ENCODE measurements at regions not wholly inside any gene's neighbourhood (a gene's known extent, or its start where the extent isn't known, plus 50 kb on each side); places are given as distances from the start of the nearest gene placed in this dataset.
A peak's percentile ranks its signal among the peaks of the same experiment; 100 is the strongest.

DNA sequence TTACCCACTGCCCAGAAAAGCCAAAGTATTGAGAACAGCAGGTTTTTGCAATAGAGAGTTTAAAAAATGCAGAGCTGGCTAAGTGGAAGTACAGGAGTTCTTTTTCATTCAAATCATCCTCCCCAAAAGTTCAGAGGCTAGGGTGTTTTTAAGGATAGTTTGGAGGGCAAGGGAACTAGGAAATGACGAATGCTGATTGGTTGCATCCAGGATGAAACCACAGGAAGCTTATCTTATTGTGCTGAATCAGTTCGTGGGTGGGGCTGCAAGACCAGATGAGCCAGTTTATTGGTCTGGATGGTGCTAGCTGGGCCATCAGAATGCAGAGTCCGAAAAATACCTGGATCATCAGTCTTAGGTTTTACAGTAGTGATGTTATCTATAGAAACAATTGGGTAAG lies 1427.1 kb downstream of the LRRC4C start:
- H3K27me3 ChIP-seq, result no peaks in the 10 kb centered on the region
- 72 to 77% methylated on average over 3 of the region's 3 CpGs for WGBS, 2 donors
- no peaks in the 10 kb centered on the region for H3K9me3 ChIP-seq
- TF ChIP-seq CTCF (IDR thresholded peaks at IDR 0.05) (no peak), POLR2A (IDR thresholded peaks at IDR 0.05) (no peak)
- intact Hi-C loops (cut with DNase I), result no loop called here
- no peak overlapping the region for H3K27ac ChIP-seq
- no peak for DNase-seq
- no peak overlapping the region for H3K4me3 ChIP-seq (replicated peaks in 1 of 3)
- peaks cover 3% of the 10 kb centered on the region in 2 donors for H3K4me1 ChIP-seq
- no peaks in the 10 kb centered on the region for H3K36me3 ChIP-seq

DNA sequence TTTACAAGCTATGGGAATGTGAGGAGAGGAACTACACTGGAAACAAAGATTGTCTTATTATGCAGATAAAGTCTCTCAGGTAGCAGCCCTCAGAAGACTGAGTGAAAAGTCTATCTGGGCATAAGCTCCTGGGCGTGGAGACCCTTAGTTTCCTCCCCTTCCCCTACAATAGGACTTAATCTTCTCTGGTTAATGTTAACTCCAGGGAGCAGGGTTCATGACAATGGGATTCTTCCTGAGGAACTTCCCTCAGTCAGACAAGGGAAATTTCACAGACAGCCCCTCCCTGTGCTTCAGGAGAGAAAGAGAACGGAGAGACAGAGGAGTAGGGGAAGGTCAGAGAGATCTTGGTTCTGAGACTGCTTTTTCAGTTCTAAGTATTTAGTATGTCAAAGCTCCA lies 1428.6 kb downstream of the LRRC4C start:
- intact Hi-C loops (cut with DNase I), result no loop called here
- TF ChIP-seq CTCF (IDR thresholded peaks at IDR 0.05) (no peak), POLR2A (IDR thresholded peaks at IDR 0.05) (no peak)
- WGBS, 2 donors, result 70 to 72% methylated on average over 2 of the region's 2 CpGs

GRCh38 chr11:40029391-40029790 lies 1430.1 kb downstream of the LRRC4C start:
- Histone ChIP-seq H3K27me3 (no peaks in the 10 kb centered on the region), H3K4me3 (replicated peaks in 1 of 3) (no peak overlapping the region), H3K9me3 (no peaks in the 10 kb centered on the region), H3K4me1 (peaks cover 3% of the 10 kb centered on the region in 2 donors), H3K36me3 (no peaks in the 10 kb centered on the region), H3K27ac (peak overlapping the region in 1 of 3 donors; percentile 30)
- intact Hi-C loops (cut with DNase I), result no loop called here
- 67 to 76% methylated on average over 13 of the region's 13 CpGs for WGBS, 2 donors
- TF ChIP-seq POLR2A (IDR thresholded peaks at IDR 0.05), result no peak
- no peak for TF ChIP-seq CTCF (IDR thresholded peaks at IDR 0.05)
- peak; percentile 2 to 7 for DNase-seq

More for the DNA sequence above, 1428.6 kb downstream of the LRRC4C start:
- Histone ChIP-seq H3K9me3 (no peaks in the 10 kb centered on the region), H3K27ac (no peak overlapping the region), H3K4me1 (peaks cover 3% of the 10 kb centered on the region in 2 donors), H3K36me3 (no peaks in the 10 kb centered on the region), H3K4me3 (replicated peaks in 1 of 3) (no peak overlapping the region), H3K27me3 (no peaks in the 10 kb centered on the region)
- no peak for DNase-seq

GRCh38 chr11:40027720-40028119 lies 1431.7 kb downstream of the LRRC4C start:
- no peak for TF ChIP-seq CTCF (IDR thresholded peaks at IDR 0.05)
- no peaks in the 10 kb centered on the region for H3K9me3 ChIP-seq

GRCh38 chr11:40023724-40024123 lies 1435.7 kb downstream of the LRRC4C start:
- intact Hi-C loops (cut with DNase I), result no loop called here
- H3K36me3 ChIP-seq, result no peaks in the 10 kb centered on the region
- H3K27ac ChIP-seq, result no peak overlapping the region
- no peaks in the 10 kb centered on the region for H3K27me3 ChIP-seq
- TF ChIP-seq CTCF (IDR thresholded peaks at IDR 0.05), result no peak
- no peak for TF ChIP-seq POLR2A (IDR thresholded peaks at IDR 0.05)
- DNase-seq, result no peak
- no peak overlapping the region for H3K4me3 ChIP-seq (replicated peaks in 1 of 3)
- peaks cover 1% of the 10 kb centered on the region in 2 donors for H3K4me1 ChIP-seq
- H3K9me3 ChIP-seq, result no peaks in the 10 kb centered on the region

More at GRCh38 chr11:40027720-40028119, 1431.7 kb downstream of the LRRC4C start:
- DNase-seq, result no peak
- intact Hi-C loops (cut with DNase I), result no loop called here
- Histone ChIP-seq H3K27ac (no peak overlapping the region), H3K4me1 (peaks cover 3% of the 10 kb centered on the region in 2 donors), H3K36me3 (no peaks in the 10 kb centered on the region), H3K27me3 (no peaks in the 10 kb centered on the region), H3K4me3 (replicated peaks in 1 of 3) (no peak overlapping the region)
- whole genome bisulfite sequencing, 2 donors, result 87 to 89% methylated on average over 5 of the region's 5 CpGs

All from thyroid gland (tissue), 4 donors.